GM12875 (cell line): ENCODE measurements at regions not wholly inside any gene's neighbourhood (a gene's known extent, or its start where the extent isn't known, plus 50 kb on each side); places are given as distances from the start of the nearest gene placed in this dataset.

Source experiments
- H3K4me3 ChIP-seq: one replicate; pipeline ENCODE4 v1.5.1; 2011; ENCODE audit warnings: low read depth, low read length, control low read depth
- TF ChIP-seq, protein P1 (sequence below): IDR thresholded peaks from 2 replicates; pipeline ENCODE4 v1.5.1; 2011; ENCODE audit warnings: low read depth, mild to moderate bottlenecking, control low read depth, inconsistent platforms, low read length, moderate library complexity, borderline replicate concordance; ENCODE audit not compliant: insufficient read depth

DNA sequence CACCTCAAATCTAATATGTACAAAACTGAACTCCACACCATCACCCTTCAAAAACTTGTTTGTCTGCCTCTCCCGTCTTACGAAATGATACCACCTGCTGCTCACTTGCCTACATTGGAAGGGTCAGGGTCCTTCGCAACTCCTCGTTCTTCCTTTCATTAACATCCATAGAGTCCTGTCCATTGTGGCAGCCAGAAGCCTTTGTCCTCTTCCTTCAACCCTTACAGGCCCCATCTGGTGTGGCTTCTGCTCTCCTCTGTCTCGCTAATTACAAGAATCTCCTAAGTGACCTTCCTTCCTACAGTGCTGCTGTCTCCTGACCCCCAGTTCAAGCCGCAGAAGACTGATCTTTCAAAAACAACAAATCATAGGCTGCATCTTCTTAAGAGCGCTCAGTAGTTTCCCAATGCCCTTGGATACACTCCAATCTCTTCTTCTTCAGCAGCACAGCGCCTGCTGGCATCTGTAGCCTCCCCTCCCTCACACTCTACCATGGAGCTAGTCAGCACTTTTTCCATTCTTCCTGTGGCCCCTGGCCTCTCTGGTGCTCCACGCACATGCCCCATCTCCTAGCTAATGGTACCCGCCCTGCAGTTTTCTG is 382.7 kb downstream of the LIG4 start:
- TF ChIP-seq, protein P1, sequence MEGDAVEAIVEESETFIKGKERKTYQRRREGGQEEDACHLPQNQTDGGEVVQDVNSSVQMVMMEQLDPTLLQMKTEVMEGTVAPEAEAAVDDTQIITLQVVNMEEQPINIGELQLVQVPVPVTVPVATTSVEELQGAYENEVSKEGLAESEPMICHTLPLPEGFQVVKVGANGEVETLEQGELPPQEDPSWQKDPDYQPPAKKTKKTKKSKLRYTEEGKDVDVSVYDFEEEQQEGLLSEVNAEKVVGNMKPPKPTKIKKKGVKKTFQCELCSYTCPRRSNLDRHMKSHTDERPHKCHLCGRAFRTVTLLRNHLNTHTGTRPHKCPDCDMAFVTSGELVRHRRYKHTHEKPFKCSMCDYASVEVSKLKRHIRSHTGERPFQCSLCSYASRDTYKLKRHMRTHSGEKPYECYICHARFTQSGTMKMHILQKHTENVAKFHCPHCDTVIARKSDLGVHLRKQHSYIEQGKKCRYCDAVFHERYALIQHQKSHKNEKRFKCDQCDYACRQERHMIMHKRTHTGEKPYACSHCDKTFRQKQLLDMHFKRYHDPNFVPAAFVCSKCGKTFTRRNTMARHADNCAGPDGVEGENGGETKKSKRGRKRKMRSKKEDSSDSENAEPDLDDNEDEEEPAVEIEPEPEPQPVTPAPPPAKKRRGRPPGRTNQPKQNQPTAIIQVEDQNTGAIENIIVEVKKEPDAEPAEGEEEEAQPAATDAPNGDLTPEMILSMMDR: no peak

GRCh38 chr13:107830804-107831203 is 384.5 kb downstream of the LIG4 start:
- no peak overlapping the region for H3K4me3 ChIP-seq
- TF ChIP-seq, protein P1: no peak

More for the DNA sequence above, 382.7 kb downstream of the LIG4 start:
- no peak overlapping the region for H3K4me3 ChIP-seq

DNA sequence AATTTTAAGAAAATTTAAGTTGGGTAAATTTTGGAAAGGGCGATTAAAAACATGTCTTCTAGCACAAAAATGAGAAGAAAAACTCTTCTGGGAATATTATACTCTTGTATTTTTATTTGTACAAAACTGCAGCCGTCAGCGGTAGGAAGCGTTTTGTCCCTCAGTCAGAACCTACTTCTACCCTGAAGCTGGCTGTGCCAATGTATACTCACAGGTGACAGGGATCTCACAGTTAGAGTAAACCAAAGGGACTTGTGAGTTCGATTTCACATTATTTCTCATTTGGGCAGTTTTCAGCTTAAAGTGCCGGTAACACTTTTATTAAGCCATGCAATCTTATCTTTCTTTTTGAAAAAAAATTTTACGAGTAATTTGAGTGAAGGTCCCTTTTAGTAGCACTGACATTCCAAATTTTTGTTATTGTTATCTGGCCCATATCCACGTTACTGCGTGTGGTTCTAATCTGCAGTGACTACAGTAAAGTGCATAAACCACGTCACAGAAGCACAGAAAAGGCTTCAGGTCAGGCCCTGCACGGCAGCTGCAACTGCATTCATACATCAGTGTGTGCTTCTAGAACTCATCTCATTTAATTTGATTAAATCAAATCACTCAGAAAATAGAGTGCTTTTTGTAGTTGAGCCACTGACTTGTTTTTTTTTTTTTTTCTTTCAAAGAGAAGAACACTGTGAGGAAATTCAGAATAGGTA is 387.3 kb downstream of the LIG4 start:
- TF ChIP-seq, protein P1: no peak
- H3K4me3 ChIP-seq: no peak overlapping the region

DNA sequence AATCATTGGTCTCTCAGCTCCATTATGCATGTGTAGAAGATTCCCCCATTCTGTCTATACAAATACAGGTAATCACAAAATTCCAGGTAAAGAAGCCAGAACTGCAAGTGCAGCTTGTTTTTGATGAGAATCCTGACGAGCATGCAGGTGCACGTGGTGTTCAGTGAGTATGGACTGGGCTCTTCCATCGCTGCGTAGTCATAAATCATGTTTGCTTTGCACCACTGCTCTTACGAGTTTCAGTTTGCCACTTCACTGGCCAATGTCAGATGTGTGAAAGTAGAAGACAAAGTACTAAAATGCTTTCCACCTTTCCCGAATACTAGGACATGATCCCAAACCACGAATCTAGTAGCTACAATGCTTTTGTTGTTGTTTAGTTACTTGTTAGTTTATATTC is 390.7 kb downstream of the LIG4 start:
- H3K4me3 ChIP-seq: no peak overlapping the region
- TF ChIP-seq, protein P1: no peak

GRCh38 chr13:107822006-107822405 is 393.3 kb downstream of the LIG4 start:
- no peak overlapping the region for H3K4me3 ChIP-seq
- TF ChIP-seq, protein P1: no peak

- TF ChIP-seq, protein P1: no peak
- no peak overlapping the region for H3K4me3 ChIP-seq
Measured at GRCh38 chr13:107821492-107821891, 393.8 kb downstream of the LIG4 start.

DNA sequence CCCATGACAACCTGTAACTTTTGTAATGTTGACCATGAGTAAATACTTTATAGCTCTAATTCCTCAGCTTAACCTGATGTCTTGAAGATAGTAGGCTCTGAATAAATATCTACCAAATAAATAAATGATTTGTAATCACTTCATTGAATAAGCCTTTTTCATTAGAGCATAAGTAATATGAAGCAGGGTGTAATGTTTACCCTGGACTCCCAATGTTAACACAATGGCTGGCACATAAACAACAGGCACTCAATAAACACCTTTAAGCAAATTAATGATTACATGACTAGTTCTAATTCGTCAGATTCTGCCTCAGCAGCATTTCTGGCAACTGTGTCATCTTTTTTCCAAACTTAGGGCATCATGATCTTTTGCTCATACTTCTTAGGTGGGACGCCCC is 396.3 kb downstream of the LIG4 start:
- TF ChIP-seq, protein P1: no peak
- no peak overlapping the region for H3K4me3 ChIP-seq
